ENCODE measurements at regions not wholly inside any gene's neighbourhood (a gene's known extent, or its start where the extent isn't known, plus 50 kb on each side); places are given as distances from the start of the nearest gene placed in this dataset.
"Not testable (repeated sequence)": the region's sequence is repeated elsewhere in the genome, so short reads cannot be mapped to it uniquely, and the experiment has no call there.

- intact Hi-C loops (cut with DNase I) = no loop called here
- no peak for DNase-seq (ENCODE audit: low spot score)
Observed at GRCh38 chr12:25775968-25776367, 182.5 kb upstream of the RASSF8 start.

GRCh38 chr12:25780771-25781170 lies 177.7 kb upstream of the RASSF8 start:
- intact Hi-C loops (cut with DNase I) = no loop called here
- DNase-seq (ENCODE audit: low spot score) = no peak

- intact Hi-C loops (cut with DNase I) = no loop called here
- no peak for DNase-seq (ENCODE audit: low spot score)
Observed at GRCh38 chr12:25781232-25781631, 177.2 kb upstream of the RASSF8 start.

- intact Hi-C loops (cut with DNase I) = no loop called here
- no peak for DNase-seq (ENCODE audit: low spot score)
Observed at GRCh38 chr12:25783566-25783965, 174.9 kb upstream of the RASSF8 start.

GRCh38 chr12:25784669-25785068 lies 173.8 kb upstream of the RASSF8 start:
- intact Hi-C loops (cut with DNase I) = no loop called here
- no peak for DNase-seq (ENCODE audit: low spot score)

- no peak for DNase-seq (ENCODE audit: low spot score)
- intact Hi-C loops (cut with DNase I) = no loop called here
Observed at GRCh38 chr12:25785134-25785533, 173.3 kb upstream of the RASSF8 start.

- intact Hi-C loops (cut with DNase I) = no loop called here
- DNase-seq (ENCODE audit: low spot score) = no peak
Observed at GRCh38 chr12:25787701-25788100, 170.8 kb upstream of the RASSF8 start.

- no peak for DNase-seq (ENCODE audit: low spot score)
- intact Hi-C loops (cut with DNase I) = no loop called here
Observed at GRCh38 chr12:25788707-25789442, 169.6 kb upstream of the RASSF8 start.

- intact Hi-C loops (cut with DNase I) = no loop called here
- DNase-seq (ENCODE audit: low spot score) = no peak
Observed at GRCh38 chr12:25789541-25789944, 168.9 kb upstream of the RASSF8 start.

GRCh38 chr12:25792031-25792430 lies 166.5 kb upstream of the RASSF8 start:
- intact Hi-C loops (cut with DNase I) = no loop called here
- DNase-seq (ENCODE audit: low spot score) = no peak

- intact Hi-C loops (cut with DNase I) = no loop called here
- no peak for DNase-seq (ENCODE audit: low spot score)
Observed at GRCh38 chr12:25793196-25793595, 165.3 kb upstream of the RASSF8 start.

GRCh38 chr12:25794571-25794970 lies 163.9 kb upstream of the RASSF8 start:
- no peak for DNase-seq (ENCODE audit: low spot score)

GRCh38 chr12:25796523-25797000 lies 161.9 kb upstream of the RASSF8 start:
- intact Hi-C loops (cut with DNase I) = no loop called here
- DNase-seq (ENCODE audit: low spot score) = no peak

More at GRCh38 chr12:25794571-25794970, 163.9 kb upstream of the RASSF8 start:
- intact Hi-C loops (cut with DNase I) = no loop called here

GRCh38 chr12:25797386-25797785 lies 161.1 kb upstream of the RASSF8 start:
- intact Hi-C loops (cut with DNase I) = no loop called here
- DNase-seq (ENCODE audit: low spot score) = no peak

- intact Hi-C loops (cut with DNase I) = no loop called here
- no peak for DNase-seq (ENCODE audit: low spot score)
Observed at GRCh38 chr12:25797949-25798348, 160.5 kb upstream of the RASSF8 start.

- no peak for DNase-seq (ENCODE audit: low spot score)
- intact Hi-C loops (cut with DNase I) = no loop called here
Observed at GRCh38 chr12:25800101-25800500, 158.4 kb upstream of the RASSF8 start.

- intact Hi-C loops (cut with DNase I) = no loop called here
- DNase-seq (ENCODE audit: low spot score) = no peak
Observed at GRCh38 chr12:25801734-25802133, 156.7 kb upstream of the RASSF8 start.

GRCh38 chr12:25802143-25802542 lies 156.3 kb upstream of the RASSF8 start:
- intact Hi-C loops (cut with DNase I) = no loop called here
- no peak for DNase-seq (ENCODE audit: low spot score)

- intact Hi-C loops (cut with DNase I); DNase-seq (ENCODE audit: low spot score): not testable (repeated sequence)
Observed at GRCh38 chr12:25803029-25803664, 155.3 kb upstream of the RASSF8 start.

- DNase-seq (ENCODE audit: low spot score); intact Hi-C loops (cut with DNase I): not testable (repeated sequence)
Observed at GRCh38 chr12:25804286-25804685, 154.2 kb upstream of the RASSF8 start.

GRCh38 chr12:25806271-25806670 lies 152.2 kb upstream of the RASSF8 start:
- intact Hi-C loops (cut with DNase I) = no loop called here
- DNase-seq (ENCODE audit: low spot score) = no peak
